Liver (tissue), 8 donors: ENCODE measurements at regions not wholly inside any gene's neighbourhood (a gene's known extent, or its start where the extent isn't known, plus 50 kb on each side); places are given as distances from the start of the nearest gene placed in this dataset.

Source experiments
- DNase-seq: peaks from one replicate; pipeline ENCODE4 v3.0.0-alpha.2; 2017; ENCODE audit warnings: low spot score
- H3K27ac ChIP-seq, 2 donors: one replicate each; pipeline ENCODE4 v1.7.0; 2013; ENCODE audit warnings: inconsistent platforms in 2 of 2, low read length in 2 of 2, control low read depth in 1 of 2, low read depth in 1 of 2, mild to moderate bottlenecking in 1 of 2
- H3K27me3 ChIP-seq, 4 donors: one replicate each; pipeline versions ENCODE4 v1.6.1 to v1.7.0; 2013; ENCODE audit warnings: low read length in 3 of 4, inconsistent platforms in 1 of 4, mild to moderate bottlenecking in 1 of 4, moderate library complexity in 1 of 4; ENCODE audit not compliant: control insufficient read depth in 4 of 4, insufficient read depth in 4 of 4
- H3K36me3 ChIP-seq, 4 donors: one replicate each; pipeline versions ENCODE4 v1.6.1 to v1.7.0; 2013; ENCODE audit warnings: low read length in 3 of 4, mild to moderate bottlenecking in 3 of 4, low read depth in 1 of 4, moderate library complexity in 1 of 4; ENCODE audit not compliant: control insufficient read depth in 4 of 4, insufficient read depth in 3 of 4
- H3K4me1 ChIP-seq, 4 donors: one replicate each; pipeline versions ENCODE4 v1.6.1 to v1.7.0; 2013; ENCODE audit warnings: low read length in 3 of 4, mild to moderate bottlenecking in 3 of 4, moderate library complexity in 1 of 4; ENCODE audit not compliant: control insufficient read depth in 4 of 4, insufficient read depth in 4 of 4
- H3K4me3 ChIP-seq, 3 donors: one replicate each; pipeline versions ENCODE4 v1.6.1 to v1.7.0; 2013; ENCODE audit warnings: low read length in 3 of 3, control low read depth in 1 of 3, low read depth in 1 of 3, mild to moderate bottlenecking in 1 of 3
- H3K9ac ChIP-seq, 2 donors: one replicate each; pipeline ENCODE4 v1.7.0; 2013; ENCODE audit warnings: low read length in 2 of 2, mild to moderate bottlenecking in 2 of 2, moderate library complexity in 2 of 2, control low read depth in 1 of 2, low read depth in 1 of 2
- H3K9me3 ChIP-seq, 4 donors: one replicate each; pipeline versions ENCODE4 v1.6.1 to v1.7.0; 2013; ENCODE audit warnings: low read length in 3 of 4; ENCODE audit not compliant: control insufficient read depth in 4 of 4
- EGR1 ChIP-seq, 2 donors: IDR thresholded peaks; 2 replicates each; pipeline ENCODE4 v1.6.1; 2016 to 2018; ENCODE audit warnings: antibody characterized with exemption in 2 of 2, low read depth in 2 of 2
- FOXA1 ChIP-seq: IDR thresholded peaks from 2 replicates; pipeline ENCODE4 v1.6.1; 2016; ENCODE audit warnings: antibody characterized with exemption
- FOXA2 ChIP-seq: IDR thresholded peaks from 2 replicates; pipeline ENCODE4 v1.6.1; 2016; ENCODE audit warnings: antibody characterized with exemption
- GABPA ChIP-seq, 2 donors: IDR thresholded peaks in 1 of 2; conservative IDR thresholded peaks in 1 of 2; 2 replicates each; pipeline ENCODE4 v1.6.1; 2016; ENCODE audit warnings: antibody characterized with exemption in 2 of 2, mild to moderate bottlenecking in 1 of 2, moderate library complexity in 1 of 2
- HNF4A ChIP-seq, 2 donors: conservative IDR thresholded peaks; 2 replicates each; pipeline ENCODE4 v1.6.1; 2016; ENCODE audit warnings: antibody characterized with exemption in 2 of 2, mild to moderate bottlenecking in 2 of 2
- HNF4G ChIP-seq: IDR thresholded peaks from 2 replicates; pipeline ENCODE4 v1.6.1; 2016; ENCODE audit warnings: antibody characterized with exemption
- JUND ChIP-seq, 2 donors: IDR thresholded peaks; 2 replicates each; pipeline ENCODE4 v1.6.1; 2016; ENCODE audit warnings: antibody characterized with exemption in 2 of 2
- MAX ChIP-seq: IDR thresholded peaks from 2 replicates; pipeline ENCODE4 v1.6.1; 2016; ENCODE audit warnings: antibody characterized with exemption
- NR2F2 ChIP-seq: IDR thresholded peaks from 2 replicates; pipeline ENCODE4 v1.6.1; 2016; ENCODE audit warnings: antibody characterized with exemption
- REST ChIP-seq: IDR thresholded peaks from 2 replicates; pipeline ENCODE4 v1.6.1; 2016; ENCODE audit warnings: antibody characterized with exemption, mild to moderate bottlenecking
- RXRA ChIP-seq, 2 donors: IDR thresholded peaks; 2 replicates each; pipeline ENCODE4 v1.6.1; 2017 to 2018; ENCODE audit warnings: antibody characterized with exemption in 2 of 2, mild to moderate bottlenecking in 1 of 2
- SP1 ChIP-seq: IDR thresholded peaks from 2 replicates; pipeline ENCODE4 v1.6.1; 2018; ENCODE audit warnings: antibody characterized with exemption, mild to moderate bottlenecking
- TAF1 ChIP-seq: conservative IDR thresholded peaks from 2 replicates; pipeline ENCODE4 v1.6.1; 2016; ENCODE audit warnings: antibody characterized with exemption, mild to moderate bottlenecking
- YY1 ChIP-seq: IDR thresholded peaks from 2 replicates; pipeline ENCODE4 v1.6.1; 2016; ENCODE audit warnings: antibody characterized with exemption, mild to moderate bottlenecking
- ZBTB33 ChIP-seq: IDR thresholded peaks from 2 replicates; pipeline ENCODE4 v1.6.1; 2016; ENCODE audit warnings: antibody characterized with exemption
- WGBS: extraction: QIAGEN DNeasy Blood & Tissue Kit; methylation state at CpG from one replicate; pipeline ENCODE4 v1.1.7; 2013; 5-methylcytosine and 5-hydroxymethylcytosine counted together
- TF ChIP-seq, protein P1 (sequence below): fragments of 150-350 bp; IDR thresholded peaks from 2 replicates; pipeline ENCODE4 v1.5.1; 2017; ENCODE audit warnings: improper control_type of control experiment, low read depth, low read length; ENCODE audit not compliant: missing input control
- TF ChIP-seq, protein P2 (sequence below): IDR thresholded peaks from 2 replicates; pipeline ENCODE4 v1.6.1; 2016; ENCODE audit warnings: antibody characterized with exemption
- donor health status: healthy.
- donor health status: healthy.
- donor health status: healthy.
- donor health status: healthy.
- donor health status: healthy.

GRCh38 chr18:47313901-47314300 lies 62.4 kb upstream of the SKOR2 start:
- Histone ChIP-seq H3K27me3 (peaks cover 0 to 2% (median 0%) of the 10 kb centered on the region in 4 donors), H3K9me3 (no peaks in the 10 kb centered on the region), H3K4me1 (no peaks in the 10 kb centered on the region), H3K27ac (no peak overlapping the region), H3K4me3 (no peak overlapping the region), H3K9ac (no peak overlapping the region), H3K36me3 (no peaks in the 10 kb centered on the region)
- no peak for TF ChIP-seq TAF1
- TF ChIP-seq, protein P1, sequence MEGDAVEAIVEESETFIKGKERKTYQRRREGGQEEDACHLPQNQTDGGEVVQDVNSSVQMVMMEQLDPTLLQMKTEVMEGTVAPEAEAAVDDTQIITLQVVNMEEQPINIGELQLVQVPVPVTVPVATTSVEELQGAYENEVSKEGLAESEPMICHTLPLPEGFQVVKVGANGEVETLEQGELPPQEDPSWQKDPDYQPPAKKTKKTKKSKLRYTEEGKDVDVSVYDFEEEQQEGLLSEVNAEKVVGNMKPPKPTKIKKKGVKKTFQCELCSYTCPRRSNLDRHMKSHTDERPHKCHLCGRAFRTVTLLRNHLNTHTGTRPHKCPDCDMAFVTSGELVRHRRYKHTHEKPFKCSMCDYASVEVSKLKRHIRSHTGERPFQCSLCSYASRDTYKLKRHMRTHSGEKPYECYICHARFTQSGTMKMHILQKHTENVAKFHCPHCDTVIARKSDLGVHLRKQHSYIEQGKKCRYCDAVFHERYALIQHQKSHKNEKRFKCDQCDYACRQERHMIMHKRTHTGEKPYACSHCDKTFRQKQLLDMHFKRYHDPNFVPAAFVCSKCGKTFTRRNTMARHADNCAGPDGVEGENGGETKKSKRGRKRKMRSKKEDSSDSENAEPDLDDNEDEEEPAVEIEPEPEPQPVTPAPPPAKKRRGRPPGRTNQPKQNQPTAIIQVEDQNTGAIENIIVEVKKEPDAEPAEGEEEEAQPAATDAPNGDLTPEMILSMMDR = no peak
- TF ChIP-seq YY1 = no peak
- no peak for TF ChIP-seq NR2F2
- no peak for TF ChIP-seq ZBTB33
- no peak for TF ChIP-seq EGR1 (IDR thresholded peaks at IDR 0.05; ENCODE audit: low read depth in 2 of 2)
- TF ChIP-seq HNF4A (conservative IDR thresholded peaks at IDR 0.05) = no peak
- no peak for TF ChIP-seq SP1
- TF ChIP-seq RXRA (IDR thresholded peaks at IDR 0.05) = no peak
- no peak for TF ChIP-seq JUND (IDR thresholded peaks at IDR 0.05)
- TF ChIP-seq REST = no peak
- TF ChIP-seq HNF4G = no peak
- TF ChIP-seq FOXA1 = no peak
- TF ChIP-seq GABPA (IDR thresholded peaks at IDR 0.05 in 1 of 2, conservative IDR thresholded peaks at IDR 0.05 in 1 of 2) = no peak
- TF ChIP-seq MAX = no peak
- 71% methylated on average over 4 of the region's 4 CpGs for WGBS
- DNase-seq = no peak

- no peaks in the 10 kb centered on the region for H3K9me3 ChIP-seq
- DNase-seq = no peak
- no peak overlapping the region for H3K4me3 ChIP-seq
- 83% methylated on average over 2 of the region's 2 CpGs for WGBS
- H3K36me3 ChIP-seq = no peaks in the 10 kb centered on the region
- no peak overlapping the region for H3K27ac ChIP-seq
- no peak overlapping the region for H3K9ac ChIP-seq
- H3K4me1 ChIP-seq = no peaks in the 10 kb centered on the region
- H3K27me3 ChIP-seq = peaks cover 0 to 2% (median 0%) of the 10 kb centered on the region in 4 donors
- TF ChIP-seq EGR1 (IDR thresholded peaks at IDR 0.05; ENCODE audit: low read depth in 2 of 2) (no peak), FOXA2 (no peak), NR2F2 (no peak), RXRA (IDR thresholded peaks at IDR 0.05) (no peak), JUND (IDR thresholded peaks at IDR 0.05) (no peak), FOXA1 (no peak), REST (no peak), GABPA (IDR thresholded peaks at IDR 0.05 in 1 of 2, conservative IDR thresholded peaks at IDR 0.05 in 1 of 2) (no peak), HNF4A (conservative IDR thresholded peaks at IDR 0.05) (no peak)
- TF ChIP-seq, protein P2, sequence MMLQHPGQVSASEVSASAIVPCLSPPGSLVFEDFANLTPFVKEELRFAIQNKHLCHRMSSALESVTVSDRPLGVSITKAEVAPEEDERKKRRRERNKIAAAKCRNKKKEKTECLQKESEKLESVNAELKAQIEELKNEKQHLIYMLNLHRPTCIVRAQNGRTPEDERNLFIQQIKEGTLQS = no peak
- TF ChIP-seq, protein P1 = no peak
These were observed 60.1 kb upstream of the SKOR2 start for GRCh38 chr18:47311585-47311984.
